Neural cell (in vitro differentiated cells): ENCODE measurements at regions not wholly inside any gene's neighbourhood (a gene's known extent, or its start where the extent isn't known, plus 50 kb on each side); places are given as distances from the start of the nearest gene placed in this dataset.

Experiments used
- H2AFZ ChIP-seq: fragments of 200-600, 300-800 bp; sonication (generic), shearing (Covaris generic); 2 replicates; pipeline ENCODE4 v1.6.0; 2014; ENCODE audit warnings: low read depth, mild to moderate bottlenecking, antibody characterized with exemption, low read length, moderate library complexity
- H3F3A ChIP-seq: fragments of 200-600 bp; shearing (Covaris generic); 2 replicates; pipeline ENCODE4 v1.6.1; 2016; ENCODE audit warnings: mild to moderate bottlenecking, moderate library complexity, mixed read lengths, antibody characterized with exemption, low read length; ENCODE audit not compliant: insufficient read depth, poor library complexity, severe bottlenecking
- H3K27ac ChIP-seq: fragments of 200-600, 300-800 bp; sonication (generic), shearing (Covaris generic); 2 replicates; pipeline ENCODE4 v1.5.1; 2014; ENCODE audit warnings: mild to moderate bottlenecking, low read length, moderate library complexity
- H3K27me3 ChIP-seq: fragments of 300-800, 200-600 bp; sonication (generic), shearing (Covaris generic); 2 replicates; pipeline ENCODE4 v1.6.0; 2014; ENCODE audit warnings: mild to moderate bottlenecking, low read depth, low read length, moderate library complexity; ENCODE audit not compliant: insufficient read depth
- H3K36me3 ChIP-seq: fragments of 300-800, 200-600 bp; sonication (generic), shearing (Covaris generic); 2 replicates; pipeline ENCODE4 v1.5.1; 2014; ENCODE audit warnings: mild to moderate bottlenecking, antibody characterized with exemption, low read length, moderate library complexity; ENCODE audit not compliant: insufficient read depth
- H3K4me2 ChIP-seq: fragments of 300-800, 200-600 bp; sonication (generic), shearing (Covaris generic); 2 replicates; pipeline ENCODE4 v1.6.0; 2014; ENCODE audit warnings: mild to moderate bottlenecking, low read length
- H3K4me3 ChIP-seq: fragments of 300-800, 200-600 bp; sonication (generic), shearing (Covaris generic); 2 replicates; pipeline ENCODE4 v1.5.1; 2014; ENCODE audit warnings: mild to moderate bottlenecking, low read length, moderate library complexity
- H3K79me2 ChIP-seq: fragments of 200-600 bp; shearing (Covaris generic); replicated peaks from 2 replicates; pipeline ENCODE4 v1.6.0; 2014; ENCODE audit warnings: mild to moderate bottlenecking, low read length, moderate library complexity; ENCODE audit not compliant: insufficient read depth
- H3K9ac ChIP-seq: fragments of 300-800, 200-600 bp; sonication (generic), shearing (Covaris generic); 2 replicates; pipeline ENCODE4 v1.6.1; 2016; ENCODE audit warnings: mild to moderate bottlenecking, low read length, mixed read lengths
- H3K9me2 ChIP-seq: fragments of 200-600 bp; shearing (Covaris generic); 2 replicates; pipeline ENCODE4 v1.6.1; 2016; ENCODE audit warnings: mild to moderate bottlenecking, low read length, mixed read lengths; ENCODE audit not compliant: insufficient read depth
- H3K9me3 ChIP-seq: fragments of 200-600, 300-800 bp; sonication (generic), shearing (Covaris generic); 2 replicates; pipeline ENCODE4 v1.6.1; 2016; ENCODE audit warnings: mild to moderate bottlenecking, mixed run types, low read length, moderate library complexity, mixed read lengths
- H4K20me1 ChIP-seq: fragments of 200-600 bp; shearing (Covaris generic); 2 replicates; pipeline ENCODE4 v1.6.1; 2016; ENCODE audit warnings: mild to moderate bottlenecking, mixed run types; ENCODE audit not compliant: insufficient read depth
- EP300 ChIP-seq: fragments of 450-650 bp; conservative IDR thresholded peaks from 2 replicates; pipeline ENCODE4 v1.6.1; 2014; ENCODE audit warnings: antibody characterized with exemption, mild to moderate bottlenecking, moderate library complexity; ENCODE audit not compliant: poor library complexity, severe bottlenecking
- EZH2 ChIP-seq: fragments of 200-600, 300-800 bp; shearing (Covaris generic), sonication (generic); IDR thresholded peaks from 2 replicates; pipeline ENCODE4 v1.6.1; 2014; ENCODE audit warnings: antibody characterized with exemption, low read length, borderline replicate concordance, mild to moderate bottlenecking; ENCODE audit not compliant: insufficient read depth, poor library complexity, severe bottlenecking
- MXI1 ChIP-seq: fragments of 450-650 bp; conservative IDR thresholded peaks from 2 replicates; pipeline ENCODE4 v1.6.1; 2014; ENCODE audit warnings: antibody characterized with exemption, mild to moderate bottlenecking; ENCODE audit not compliant: poor library complexity, severe bottlenecking
- POLR2AphosphoS5 ChIP-seq: IDR thresholded peaks from 2 replicates; pipeline ENCODE4 v1.6.1; 2012
- SMC3 ChIP-seq: fragments of 450-650 bp; conservative IDR thresholded peaks from 2 replicates; pipeline ENCODE4 v1.6.1; 2014; ENCODE audit warnings: antibody characterized with exemption, mild to moderate bottlenecking, moderate library complexity; ENCODE audit not compliant: poor library complexity
- TAF1 ChIP-seq: IDR thresholded peaks from 2 replicates; pipeline ENCODE4 v1.6.1; 2012; ENCODE audit warnings: low read depth
- TF ChIP-seq, protein P1 (sequence below): fragments of 450-650 bp; IDR thresholded peaks from 2 replicates; pipeline ENCODE4 v1.5.1; 2014; ENCODE audit warnings: antibody characterized with exemption, mild to moderate bottlenecking, moderate library complexity; ENCODE audit not compliant: poor library complexity, severe bottlenecking
- TF ChIP-seq, protein P2 (sequence below): IDR thresholded peaks from 2 replicates; pipeline ENCODE4 v1.6.1; 2012; ENCODE audit warnings: borderline replicate concordance

DNA sequence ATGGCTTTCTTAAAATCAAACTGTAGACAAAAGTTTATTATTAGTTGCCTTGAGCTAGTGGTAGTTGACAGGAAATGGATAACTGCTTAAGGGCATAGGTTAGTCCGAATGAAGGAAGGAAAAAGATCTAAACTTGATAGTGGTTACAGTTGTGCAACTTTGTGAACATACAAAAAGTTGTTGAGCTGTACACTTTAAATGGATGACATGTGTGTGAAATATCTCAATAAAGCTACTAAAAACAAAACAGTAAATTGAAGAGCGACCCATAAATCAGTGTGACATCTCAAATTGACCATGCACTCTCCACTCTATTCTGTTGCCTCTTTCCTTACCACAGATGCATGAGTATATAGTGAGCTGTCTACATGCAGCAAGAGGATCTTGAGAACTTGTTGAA lies 1757.8 kb downstream of the PCDH9 start:
- TF ChIP-seq, protein P1, sequence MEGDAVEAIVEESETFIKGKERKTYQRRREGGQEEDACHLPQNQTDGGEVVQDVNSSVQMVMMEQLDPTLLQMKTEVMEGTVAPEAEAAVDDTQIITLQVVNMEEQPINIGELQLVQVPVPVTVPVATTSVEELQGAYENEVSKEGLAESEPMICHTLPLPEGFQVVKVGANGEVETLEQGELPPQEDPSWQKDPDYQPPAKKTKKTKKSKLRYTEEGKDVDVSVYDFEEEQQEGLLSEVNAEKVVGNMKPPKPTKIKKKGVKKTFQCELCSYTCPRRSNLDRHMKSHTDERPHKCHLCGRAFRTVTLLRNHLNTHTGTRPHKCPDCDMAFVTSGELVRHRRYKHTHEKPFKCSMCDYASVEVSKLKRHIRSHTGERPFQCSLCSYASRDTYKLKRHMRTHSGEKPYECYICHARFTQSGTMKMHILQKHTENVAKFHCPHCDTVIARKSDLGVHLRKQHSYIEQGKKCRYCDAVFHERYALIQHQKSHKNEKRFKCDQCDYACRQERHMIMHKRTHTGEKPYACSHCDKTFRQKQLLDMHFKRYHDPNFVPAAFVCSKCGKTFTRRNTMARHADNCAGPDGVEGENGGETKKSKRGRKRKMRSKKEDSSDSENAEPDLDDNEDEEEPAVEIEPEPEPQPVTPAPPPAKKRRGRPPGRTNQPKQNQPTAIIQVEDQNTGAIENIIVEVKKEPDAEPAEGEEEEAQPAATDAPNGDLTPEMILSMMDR, result no peak
- TF ChIP-seq, protein P2, sequence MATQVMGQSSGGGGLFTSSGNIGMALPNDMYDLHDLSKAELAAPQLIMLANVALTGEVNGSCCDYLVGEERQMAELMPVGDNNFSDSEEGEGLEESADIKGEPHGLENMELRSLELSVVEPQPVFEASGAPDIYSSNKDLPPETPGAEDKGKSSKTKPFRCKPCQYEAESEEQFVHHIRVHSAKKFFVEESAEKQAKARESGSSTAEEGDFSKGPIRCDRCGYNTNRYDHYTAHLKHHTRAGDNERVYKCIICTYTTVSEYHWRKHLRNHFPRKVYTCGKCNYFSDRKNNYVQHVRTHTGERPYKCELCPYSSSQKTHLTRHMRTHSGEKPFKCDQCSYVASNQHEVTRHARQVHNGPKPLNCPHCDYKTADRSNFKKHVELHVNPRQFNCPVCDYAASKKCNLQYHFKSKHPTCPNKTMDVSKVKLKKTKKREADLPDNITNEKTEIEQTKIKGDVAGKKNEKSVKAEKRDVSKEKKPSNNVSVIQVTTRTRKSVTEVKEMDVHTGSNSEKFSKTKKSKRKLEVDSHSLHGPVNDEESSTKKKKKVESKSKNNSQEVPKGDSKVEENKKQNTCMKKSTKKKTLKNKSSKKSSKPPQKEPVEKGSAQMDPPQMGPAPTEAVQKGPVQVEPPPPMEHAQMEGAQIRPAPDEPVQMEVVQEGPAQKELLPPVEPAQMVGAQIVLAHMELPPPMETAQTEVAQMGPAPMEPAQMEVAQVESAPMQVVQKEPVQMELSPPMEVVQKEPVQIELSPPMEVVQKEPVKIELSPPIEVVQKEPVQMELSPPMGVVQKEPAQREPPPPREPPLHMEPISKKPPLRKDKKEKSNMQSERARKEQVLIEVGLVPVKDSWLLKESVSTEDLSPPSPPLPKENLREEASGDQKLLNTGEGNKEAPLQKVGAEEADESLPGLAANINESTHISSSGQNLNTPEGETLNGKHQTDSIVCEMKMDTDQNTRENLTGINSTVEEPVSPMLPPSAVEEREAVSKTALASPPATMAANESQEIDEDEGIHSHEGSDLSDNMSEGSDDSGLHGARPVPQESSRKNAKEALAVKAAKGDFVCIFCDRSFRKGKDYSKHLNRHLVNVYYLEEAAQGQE, result no peak
- no peak for TF ChIP-seq EZH2
- no peak for TF ChIP-seq EP300
- TF ChIP-seq SMC3, result no peak
- no peak for TF ChIP-seq TAF1
- no peak for TF ChIP-seq POLR2AphosphoS5
- no peak for TF ChIP-seq MXI1
- no peak overlapping the region for H2AFZ ChIP-seq

DNA sequence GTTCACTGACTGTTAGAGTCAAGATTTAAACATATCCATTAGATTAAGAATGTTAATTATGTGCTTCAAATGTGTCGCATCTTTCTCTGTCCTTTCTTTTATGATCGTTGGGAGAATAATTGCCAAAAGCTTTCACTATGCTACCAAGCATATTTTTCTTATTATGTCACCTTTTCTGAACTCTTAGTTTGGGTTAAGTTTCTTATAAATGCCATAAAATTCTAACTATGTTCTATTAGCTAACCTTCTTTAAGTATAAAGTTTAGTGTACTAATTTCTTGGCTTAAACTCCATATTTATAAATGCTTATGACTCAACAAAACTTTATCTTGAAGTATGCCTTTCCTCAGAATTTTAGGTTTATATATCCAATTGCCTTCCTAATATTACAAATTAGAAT lies 1759.4 kb downstream of the PCDH9 start:
- no peak overlapping the region for H3K9ac ChIP-seq
- no peak overlapping the region for H3K4me2 ChIP-seq
- TF ChIP-seq EP300, result no peak
- TF ChIP-seq, protein P1, result no peak
- H3K79me2 ChIP-seq, result no peaks in the 10 kb centered on the region
- no peaks in the 10 kb centered on the region for H3F3A ChIP-seq
- H3K27me3 ChIP-seq, result no peaks in the 10 kb centered on the region
- H2AFZ ChIP-seq, result no peak overlapping the region
- H3K9me3 ChIP-seq, result no peaks in the 10 kb centered on the region
- no peak overlapping the region for H3K4me3 ChIP-seq
- H3K9me2 ChIP-seq, result no peaks in the 10 kb centered on the region
- no peak overlapping the region for H3K27ac ChIP-seq
- H3K36me3 ChIP-seq, result no peaks in the 10 kb centered on the region
- H4K20me1 ChIP-seq, result no peaks in the 10 kb centered on the region

More for the DNA sequence above, 1757.8 kb downstream of the PCDH9 start:
- no peaks in the 10 kb centered on the region for H3K9me3 ChIP-seq
- no peak overlapping the region for H3K4me3 ChIP-seq
- no peaks in the 10 kb centered on the region for H3K27me3 ChIP-seq
- H4K20me1 ChIP-seq, result no peaks in the 10 kb centered on the region
- H3K9ac ChIP-seq, result no peak overlapping the region
- no peaks in the 10 kb centered on the region for H3K79me2 ChIP-seq
- no peaks in the 10 kb centered on the region for H3F3A ChIP-seq
- H3K27ac ChIP-seq, result no peak overlapping the region
- H3K9me2 ChIP-seq, result no peaks in the 10 kb centered on the region
- no peak overlapping the region for H3K4me2 ChIP-seq
- H3K36me3 ChIP-seq, result no peaks in the 10 kb centered on the region
